ENCODE measurements at regions not wholly inside any gene's neighbourhood (a gene's known extent, or its start where the extent isn't known, plus 50 kb on each side); places are given as distances from the start of the nearest gene placed in this dataset.

DNA sequence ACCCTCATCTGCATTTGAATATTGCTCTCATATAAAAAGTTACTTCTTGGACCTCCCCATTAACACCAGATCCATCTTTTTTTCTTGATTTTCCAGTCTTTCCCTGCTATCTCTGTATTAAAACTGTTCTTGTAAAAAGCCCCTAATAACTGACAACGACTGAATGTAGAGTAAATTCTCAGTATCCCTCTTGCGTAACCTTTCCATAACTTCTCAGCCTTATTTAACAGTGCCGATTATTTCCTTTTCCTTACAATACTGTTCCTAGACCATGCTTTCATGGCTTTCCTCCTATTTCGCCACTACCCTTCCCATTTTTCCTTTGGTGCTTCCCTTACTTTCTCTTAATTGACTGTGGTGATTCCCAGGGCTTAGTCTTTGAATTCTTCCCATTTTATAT is 348.9 kb upstream of the DSEL start:
- Histone ChIP-seq H3K9me3 (ENCODE audit: control insufficient read depth, low read length) (no peaks in the 10 kb centered on the region), H3K27ac (ENCODE audit: low read length) (no peak overlapping the region), H3K4me3 (ENCODE audit: low read length) (no peak overlapping the region), H3K4me1 (ENCODE audit: control insufficient read depth, insufficient read depth, low read length) (no peaks in the 10 kb centered on the region), H3K27me3 (ENCODE audit: control insufficient read depth, insufficient read depth) (no peaks in the 10 kb centered on the region)
- intact Hi-C loops (cut with DNase I), result no loop called here
- 83% methylated on average over 4 of the region's 4 CpGs for WGBS
- ATAC-seq (no peak), DNase-seq (no peak)

- H3K27ac ChIP-seq (ENCODE audit: low read length), result no peak overlapping the region
- H3K4me1 ChIP-seq (ENCODE audit: control insufficient read depth, insufficient read depth, low read length), result no peaks in the 10 kb centered on the region
- H3K9me3 ChIP-seq (ENCODE audit: control insufficient read depth, low read length), result no peaks in the 10 kb centered on the region
- no peaks in the 10 kb centered on the region for H3K27me3 ChIP-seq (ENCODE audit: control insufficient read depth, insufficient read depth)
- DNase-seq (no peak), ATAC-seq (no peak)
- intact Hi-C loops (cut with DNase I), result no loop called here
- no peak overlapping the region for H3K4me3 ChIP-seq (ENCODE audit: low read length)
- 60% methylated on average over 2 of the region's 2 CpGs for WGBS
Measured at GRCh38 chr18:67864677-67865340, 348.3 kb upstream of the DSEL start.

- 78% methylated on average over 1 of the region's 1 CpG for WGBS
Measured at GRCh38 chr18:67862069-67862468, 345.5 kb upstream of the DSEL start.

GRCh38 chr18:67854340-67854739 is 337.8 kb upstream of the DSEL start:
- intact Hi-C loops (cut with DNase I), result no loop called here
- no peaks in the 10 kb centered on the region for H3K9me3 ChIP-seq (ENCODE audit: control insufficient read depth, low read length)

More at GRCh38 chr18:67862069-67862468, 345.5 kb upstream of the DSEL start:
- Histone ChIP-seq H3K4me1 (ENCODE audit: control insufficient read depth, insufficient read depth, low read length) (no peaks in the 10 kb centered on the region), H3K27me3 (ENCODE audit: control insufficient read depth, insufficient read depth) (no peaks in the 10 kb centered on the region), H3K4me3 (ENCODE audit: low read length) (no peak overlapping the region), H3K27ac (ENCODE audit: low read length) (no peak overlapping the region), H3K9me3 (ENCODE audit: control insufficient read depth, low read length) (no peaks in the 10 kb centered on the region)
- DNase-seq (no peak), ATAC-seq (no peak)
- intact Hi-C loops (cut with DNase I), result no loop called here

DNA sequence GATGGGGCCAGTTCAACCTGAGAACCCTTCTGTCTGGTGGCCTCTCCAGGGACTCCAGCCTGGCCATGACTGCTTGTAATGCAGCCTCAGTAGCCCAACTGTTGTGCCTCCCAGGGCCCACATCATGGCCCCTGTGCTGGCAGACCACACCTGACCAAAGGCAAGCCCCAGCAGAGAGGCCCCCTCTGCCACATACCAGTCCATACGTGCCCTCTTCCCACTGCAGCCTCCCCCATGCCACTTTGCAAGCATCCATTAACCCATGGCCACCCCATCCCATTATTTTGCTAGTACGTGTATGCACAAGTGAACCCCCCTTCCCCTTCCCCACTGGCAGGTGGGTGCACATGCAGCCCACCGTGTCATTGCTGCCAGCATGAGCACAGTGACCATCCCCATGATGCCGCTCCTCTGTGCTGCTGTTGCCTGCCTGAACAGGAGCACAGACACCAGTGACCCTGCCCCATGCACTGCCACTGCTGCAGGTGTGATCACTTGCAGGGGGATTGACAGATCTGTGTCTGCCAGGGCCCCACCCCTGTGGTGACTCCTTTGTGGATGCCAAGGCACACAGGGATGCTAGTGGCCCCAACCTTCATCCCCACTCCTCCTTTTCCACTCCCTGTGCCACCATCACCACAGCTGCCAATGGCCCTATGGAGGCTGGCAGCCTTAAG is 330.0 kb upstream of the DSEL start:
- ATAC-seq (no peak), DNase-seq (peak in 1 of 3 donors; percentile 26)
- H3K4me3 ChIP-seq (ENCODE audit: low read length), result no peak overlapping the region
- WGBS, result 95% methylated on average over 4 of the region's 4 CpGs
- H3K9me3 ChIP-seq (ENCODE audit: control insufficient read depth, low read length), result no peaks in the 10 kb centered on the region
- no peak overlapping the region for H3K27ac ChIP-seq (ENCODE audit: low read length)
- H3K4me1 ChIP-seq (ENCODE audit: control insufficient read depth, insufficient read depth, low read length), result no peaks in the 10 kb centered on the region
- intact Hi-C loops (cut with DNase I), result no loop called here
- H3K27me3 ChIP-seq (ENCODE audit: control insufficient read depth, insufficient read depth), result no peaks in the 10 kb centered on the region

More at GRCh38 chr18:67854340-67854739, 337.8 kb upstream of the DSEL start:
- no peak for ATAC-seq
- Histone ChIP-seq H3K4me1 (ENCODE audit: control insufficient read depth, insufficient read depth, low read length) (no peaks in the 10 kb centered on the region), H3K27me3 (ENCODE audit: control insufficient read depth, insufficient read depth) (no peaks in the 10 kb centered on the region), H3K27ac (ENCODE audit: low read length) (no peak overlapping the region), H3K4me3 (ENCODE audit: low read length) (no peak overlapping the region)
- no peak for DNase-seq

DNA sequence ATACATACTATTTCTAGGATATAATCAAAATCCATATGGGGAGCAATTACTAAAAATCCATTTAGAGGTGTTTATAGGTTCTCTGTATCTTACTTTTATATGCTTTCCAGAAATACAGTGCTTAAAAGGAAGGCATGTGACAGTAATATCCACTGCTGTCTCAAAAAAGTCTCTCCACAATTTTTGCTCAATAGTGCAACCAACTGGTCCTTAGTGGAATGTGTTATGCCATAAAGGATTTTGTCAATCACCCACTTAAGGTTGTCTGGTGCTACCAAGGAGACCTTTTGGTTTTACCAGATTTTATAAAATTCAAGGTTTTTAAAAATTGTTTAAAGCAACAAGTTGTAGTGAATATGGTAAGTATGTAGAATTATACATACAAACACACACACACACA is 328.5 kb upstream of the DSEL start:
- Histone ChIP-seq H3K9me3 (ENCODE audit: control insufficient read depth, low read length) (no peaks in the 10 kb centered on the region), H3K4me3 (ENCODE audit: low read length) (no peak overlapping the region), H3K27me3 (ENCODE audit: control insufficient read depth, insufficient read depth) (no peaks in the 10 kb centered on the region), H3K27ac (ENCODE audit: low read length) (no peak overlapping the region), H3K4me1 (ENCODE audit: control insufficient read depth, insufficient read depth, low read length) (no peaks in the 10 kb centered on the region)
- ATAC-seq (no peak), DNase-seq (no peak)
- intact Hi-C loops (cut with DNase I), result no loop called here

GRCh38 chr18:67840379-67840778 is 323.9 kb upstream of the DSEL start:
- no peak for DNase-seq
- 65% methylated on average over 5 of the region's 5 CpGs for WGBS
- Histone ChIP-seq H3K27ac (ENCODE audit: low read length) (no peak overlapping the region), H3K4me3 (ENCODE audit: low read length) (no peak overlapping the region), H3K27me3 (ENCODE audit: control insufficient read depth, insufficient read depth) (no peaks in the 10 kb centered on the region), H3K4me1 (ENCODE audit: control insufficient read depth, insufficient read depth, low read length) (no peaks in the 10 kb centered on the region), H3K9me3 (ENCODE audit: control insufficient read depth, low read length) (no peaks in the 10 kb centered on the region)
- intact Hi-C loops (cut with DNase I), result loop anchor here in 1 of 4 donors (5.0 kb wide), 1 partner anchor 323 kb away; the partner anchor contains the start of gene DSEL
- no peak for ATAC-seq

- ATAC-seq (no peak), DNase-seq (no peak)
- no peak overlapping the region for H3K27ac ChIP-seq (ENCODE audit: low read length)
- no peaks in the 10 kb centered on the region for H3K4me1 ChIP-seq (ENCODE audit: control insufficient read depth, insufficient read depth, low read length)
- WGBS, result 78% methylated on average over 2 of the region's 2 CpGs
- no peaks in the 10 kb centered on the region for H3K27me3 ChIP-seq (ENCODE audit: control insufficient read depth, insufficient read depth)
- H3K4me3 ChIP-seq (ENCODE audit: low read length), result no peak overlapping the region
- intact Hi-C loops (cut with DNase I), result no loop called here
- no peaks in the 10 kb centered on the region for H3K9me3 ChIP-seq (ENCODE audit: control insufficient read depth, low read length)
Measured at GRCh38 chr18:67818432-67818831, 301.9 kb upstream of the DSEL start.

- Histone ChIP-seq H3K9me3 (ENCODE audit: control insufficient read depth, low read length) (no peaks in the 10 kb centered on the region), H3K27ac (ENCODE audit: low read length) (no peak overlapping the region), H3K4me3 (ENCODE audit: low read length) (no peak overlapping the region), H3K27me3 (ENCODE audit: control insufficient read depth, insufficient read depth) (no peaks in the 10 kb centered on the region), H3K4me1 (ENCODE audit: control insufficient read depth, insufficient read depth, low read length) (no peaks in the 10 kb centered on the region)
- DNase-seq (no peak), ATAC-seq (no peak)
- WGBS, result 85% methylated on average over 1 of the region's 1 CpG
- intact Hi-C loops (cut with DNase I), result no loop called here
Measured at GRCh38 chr18:67815280-67815679, 298.8 kb upstream of the DSEL start.

DNA sequence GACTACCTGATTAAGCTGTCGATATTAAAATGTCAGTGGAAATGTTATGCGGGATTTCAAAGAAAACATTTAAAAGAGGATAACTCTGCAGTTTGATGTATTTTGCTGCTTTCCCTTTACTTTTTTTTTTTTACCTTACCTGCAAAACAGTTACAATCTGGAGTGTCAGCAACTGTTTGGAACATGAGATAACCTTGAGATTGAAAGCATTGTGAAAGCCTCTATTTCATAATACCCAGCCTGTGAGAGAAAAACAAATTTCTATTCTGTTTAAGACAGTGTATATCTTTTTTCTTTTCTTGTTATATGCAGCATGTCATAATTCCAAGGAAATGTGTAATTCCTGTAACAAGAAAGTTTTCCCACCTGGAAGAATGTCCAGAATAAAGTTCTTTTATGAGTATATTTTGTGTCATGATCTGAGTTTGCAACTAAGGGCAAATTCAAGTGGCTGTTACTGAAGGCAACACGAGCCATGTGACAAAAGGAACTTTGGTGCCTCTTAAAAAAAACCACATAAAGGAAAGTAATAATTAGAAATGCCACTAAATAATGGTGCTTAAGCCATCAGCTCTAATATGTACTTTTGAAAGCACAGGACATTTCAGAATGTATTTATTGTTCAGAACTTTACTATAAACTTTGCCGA is 297.0 kb upstream of the DSEL start:
- Histone ChIP-seq H3K4me3 (ENCODE audit: low read length) (no peak overlapping the region), H3K9me3 (ENCODE audit: control insufficient read depth, low read length) (no peaks in the 10 kb centered on the region), H3K27ac (ENCODE audit: low read length) (no peak overlapping the region), H3K27me3 (ENCODE audit: control insufficient read depth, insufficient read depth) (no peaks in the 10 kb centered on the region), H3K4me1 (ENCODE audit: control insufficient read depth, insufficient read depth, low read length) (no peaks in the 10 kb centered on the region)
- ATAC-seq (no peak), DNase-seq (no peak)
- intact Hi-C loops (cut with DNase I), result no loop called here
- WGBS, result 80% methylated on average over 4 of the region's 4 CpGs

DNA sequence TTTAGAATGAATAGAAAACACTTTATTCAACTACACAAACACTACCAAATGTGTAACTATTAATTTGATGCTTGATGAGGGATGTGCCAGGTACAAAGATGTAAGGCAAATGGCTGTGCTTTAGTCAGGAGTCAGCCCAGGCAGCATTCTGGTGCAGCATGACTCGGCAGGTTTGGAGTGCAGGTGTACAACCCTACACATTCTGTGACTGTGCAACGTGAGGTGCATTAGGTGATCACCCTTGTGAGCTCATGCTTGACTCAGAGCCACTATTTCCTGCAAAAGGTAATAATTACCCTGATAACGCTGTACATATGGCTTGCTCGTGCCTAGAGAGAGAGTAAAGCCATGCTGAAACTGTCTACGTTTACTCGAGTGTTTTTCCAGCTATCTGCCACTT is 288.7 kb upstream of the DSEL start:
- Histone ChIP-seq H3K9me3 (ENCODE audit: control insufficient read depth, low read length) (no peaks in the 10 kb centered on the region), H3K4me3 (ENCODE audit: low read length) (no peak overlapping the region), H3K27ac (ENCODE audit: low read length) (no peak overlapping the region), H3K27me3 (ENCODE audit: control insufficient read depth, insufficient read depth) (no peaks in the 10 kb centered on the region), H3K4me1 (ENCODE audit: control insufficient read depth, insufficient read depth, low read length) (no peaks in the 10 kb centered on the region)
- WGBS, result 85% methylated on average over 6 of the region's 6 CpGs
- no peak for ATAC-seq
- DNase-seq, result no peak
- intact Hi-C loops (cut with DNase I), result loop anchor here in 1 of 4 donors (10.0 kb wide), 1 partner anchor 60 kb away; no protein-coding TSS in a partner anchor
